Activated naive CD8-positive, alpha-beta T cell treated with anti-CD3 and anti-CD28 coated beads, Interleukin-2, amount 10 ng/mL, durations not matched to agents 7 days and 5 days (primary cell): ENCODE measurements at regions not wholly inside any gene's neighbourhood (a gene's known extent, or its start where the extent isn't known, plus 50 kb on each side); places are given as distances from the start of the nearest gene placed in this dataset. TPM values are rescaled to one million over a fixed set of nuclear protein-coding genes. Genes with fewer than 3 reads are reported as not detected.

Source experiments
- ATAC-seq: fragments of 150-1000 bp; cut with Tn5 transposase; one replicate; pipeline ENCODE4 v1.10.0; 2021; ENCODE audit warnings: low read depth, moderate library complexity
- POLR2A ChIA-PET: fragments of 350-600 bp; sonication (Branson Sonifier 250); formaldehyde crosslinking; loops from one replicate; lab custom pipeline; 2021; ENCODE audit warnings: antibody characterized with exemption; lab: Charles Lee
- DNase-seq: peaks from one replicate; pipeline ENCODE4 v3.0.0; 2021
- H3K27ac Mint-ChIP-seq: one replicate; pipeline ENCODE4 v1.8.0; 2022; ENCODE audit warnings: mild to moderate bottlenecking, mixed read lengths
- H3K27me3 Mint-ChIP-seq: one replicate; pipeline ENCODE4 v1.8.0; 2022; ENCODE audit warnings: mild to moderate bottlenecking, moderate library complexity, mixed read lengths
- H3K36me3 Mint-ChIP-seq: one replicate; pipeline ENCODE4 v1.8.0; 2021; ENCODE audit warnings: mild to moderate bottlenecking, mixed read lengths
- H3K4me1 Mint-ChIP-seq: one replicate; pipeline ENCODE4 v1.8.0; 2021; ENCODE audit warnings: mixed read lengths
- H3K4me3 Mint-ChIP-seq: one replicate; pipeline ENCODE4 v1.8.0; 2022; ENCODE audit warnings: mild to moderate bottlenecking, moderate library complexity, mixed read lengths
- H3K9me3 Mint-ChIP-seq: one replicate; pipeline ENCODE4 v1.8.0; 2021; ENCODE audit warnings: mixed read lengths
- microRNA-seq: library from miRNA; unstranded; fragments of <30 nt; microRNA quantifications from one replicate; pipeline ENCODE4 v1.2.0, GENCODE V29; 2022

- no peak overlapping the region for H3K4me3 Mint-ChIP-seq
- no peaks in the 10 kb centered on the region for H3K4me1 Mint-ChIP-seq
- H3K36me3 Mint-ChIP-seq: no peaks in the 10 kb centered on the region
- ATAC-seq: no peak
- no peak for DNase-seq
- POLR2A ChIA-PET: no interaction called here
- peaks cover 7% of the 10 kb centered on the region for H3K27me3 Mint-ChIP-seq
- peaks cover 2% of the 10 kb centered on the region for H3K9me3 Mint-ChIP-seq
- H3K27ac Mint-ChIP-seq: no peak overlapping the region
Measured at GRCh38 chr10:43006490-43006889, 70.4 kb upstream of the RET start.

DNA sequence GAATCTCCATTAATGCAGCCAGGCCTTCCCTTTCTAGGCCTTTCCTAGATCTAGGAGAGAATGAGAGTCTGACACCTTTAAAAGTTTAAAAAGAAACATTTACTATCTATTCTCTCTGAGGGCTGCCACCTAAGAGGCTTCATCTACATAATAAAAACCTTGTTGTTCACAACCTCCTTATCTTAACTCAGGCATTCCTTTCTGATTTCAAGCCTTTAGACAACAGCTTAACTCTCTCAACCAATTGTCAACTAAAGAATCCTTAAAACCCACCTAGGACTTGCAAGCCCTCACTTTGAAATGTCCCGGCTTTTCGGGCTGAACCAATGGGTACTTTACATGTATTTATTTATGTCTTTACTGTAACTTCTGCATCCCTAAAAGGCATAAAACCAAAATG lies 64.3 kb upstream of the RET start:
- Mint-ChIP-seq H3K27me3 (peaks cover 4% of the 10 kb centered on the region), H3K9me3 (peaks cover 2% of the 10 kb centered on the region), H3K4me3 (no peak overlapping the region), H3K4me1 (peaks cover 3% of the 10 kb centered on the region), H3K36me3 (no peaks in the 10 kb centered on the region), H3K27ac (no peak overlapping the region)
- POLR2A ChIA-PET: no interaction called here
- DNase-seq (no peak), ATAC-seq (no peak)

DNA sequence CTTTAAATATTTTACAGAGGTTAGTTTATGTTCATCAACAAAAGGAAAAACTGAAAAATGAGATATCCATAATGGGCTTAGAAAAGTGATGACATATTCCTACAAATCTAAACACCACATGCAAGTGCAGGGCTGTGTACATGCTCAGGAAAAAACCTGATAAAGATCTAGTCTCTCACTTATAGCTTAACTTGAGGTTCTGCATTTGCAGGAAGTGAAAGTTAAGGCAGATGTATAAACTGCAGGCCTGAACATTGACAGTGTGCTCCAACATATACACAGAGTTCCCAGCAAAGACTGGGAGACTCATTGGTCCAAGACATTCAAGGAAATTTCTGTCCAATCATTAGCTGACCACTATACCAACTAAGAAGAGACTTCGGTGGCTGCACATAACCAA lies 63.8 kb upstream of the RET start:
- Mint-ChIP-seq H3K9me3 (peaks cover 2% of the 10 kb centered on the region), H3K36me3 (no peaks in the 10 kb centered on the region), H3K27ac (no peak overlapping the region), H3K27me3 (peaks cover 4% of the 10 kb centered on the region), H3K4me3 (no peak overlapping the region), H3K4me1 (peaks cover 3% of the 10 kb centered on the region)
- no peak for DNase-seq
- no peak for ATAC-seq
- POLR2A ChIA-PET: no interaction called here

GRCh38 chr10:43024524-43024923 lies 52.3 kb upstream of the RET start:
- DNase-seq (no peak), ATAC-seq (no peak)
- no peak overlapping the region for H3K4me3 Mint-ChIP-seq
- H3K27me3 Mint-ChIP-seq: peaks cover 8% of the 10 kb centered on the region
- no peaks in the 10 kb centered on the region for H3K36me3 Mint-ChIP-seq
- POLR2A ChIA-PET: no interaction called here
- H3K9me3 Mint-ChIP-seq: no peaks in the 10 kb centered on the region
- H3K27ac Mint-ChIP-seq: no peak overlapping the region
- no peaks in the 10 kb centered on the region for H3K4me1 Mint-ChIP-seq

GRCh38 chr10:43024942-43025700 lies 51.7 kb upstream of the RET start:
- H3K9me3 Mint-ChIP-seq: no peaks in the 10 kb centered on the region
- no peaks in the 10 kb centered on the region for H3K4me1 Mint-ChIP-seq
- H3K27me3 Mint-ChIP-seq: peaks cover 10% of the 10 kb centered on the region
- H3K36me3 Mint-ChIP-seq: no peaks in the 10 kb centered on the region
- H3K27ac Mint-ChIP-seq: no peak overlapping the region
- DNase-seq (no peak), ATAC-seq (no peak)
- POLR2A ChIA-PET: no interaction called here
- H3K4me3 Mint-ChIP-seq: no peak overlapping the region

DNA sequence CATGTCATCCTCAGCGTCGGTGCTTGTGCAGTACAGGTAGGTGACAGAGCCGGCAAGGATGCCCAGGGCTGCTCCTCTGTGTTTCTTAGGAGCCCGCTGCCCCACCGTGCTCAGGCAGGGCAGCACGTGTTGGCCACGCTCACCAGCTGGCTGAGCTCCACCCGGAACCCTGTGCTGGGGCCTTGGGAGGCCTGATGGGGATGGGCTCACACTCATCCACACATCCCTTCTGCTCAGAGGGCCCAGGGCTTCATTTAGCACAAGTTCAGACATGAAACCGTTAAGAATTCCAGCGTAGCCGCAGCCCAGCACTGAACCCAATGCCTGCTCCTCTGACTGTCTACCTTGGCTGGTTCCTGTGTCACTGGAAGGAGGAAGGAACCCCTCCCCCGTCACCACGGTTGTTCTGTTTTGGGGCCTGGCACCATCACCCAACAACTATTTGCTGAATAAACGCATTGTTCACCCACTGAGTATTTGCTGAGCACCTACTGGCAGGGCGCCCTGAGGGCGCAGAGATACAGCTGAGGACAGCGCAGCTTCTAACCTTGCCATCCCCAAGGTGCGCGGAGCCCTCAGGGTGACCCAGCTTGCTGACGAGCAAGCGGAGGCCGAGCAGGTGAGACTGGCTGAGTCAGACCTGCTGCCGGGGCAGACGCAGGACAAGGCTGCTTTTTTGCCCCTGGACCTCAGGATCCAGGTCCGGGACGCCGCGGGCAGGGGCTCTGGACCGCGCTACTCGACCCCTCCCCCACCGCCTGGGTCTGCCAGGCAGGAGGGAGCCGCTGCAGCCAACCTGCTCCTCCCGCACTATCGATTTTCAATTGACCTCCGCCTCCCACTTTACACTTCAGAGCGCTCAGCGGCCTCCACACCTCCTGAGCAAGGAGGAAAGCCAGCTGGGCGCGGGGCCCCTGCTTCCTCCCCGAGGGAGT lies 50.6 kb upstream of the RET start:
- H3K36me3 Mint-ChIP-seq: no peaks in the 10 kb centered on the region
- H3K27me3 Mint-ChIP-seq: peaks cover 5% of the 10 kb centered on the region
- no peaks in the 10 kb centered on the region for H3K4me1 Mint-ChIP-seq
- DNase-seq: no peak
- H3K27ac Mint-ChIP-seq: no peak overlapping the region
- POLR2A ChIA-PET: no interaction called here
- H3K9me3 Mint-ChIP-seq: no peaks in the 10 kb centered on the region
- no peak overlapping the region for H3K4me3 Mint-ChIP-seq
- ATAC-seq: no peak

Small RNAs in the stretch of these regions (microRNA-seq; reads per million reads assigned to microRNA genes)
- gene MIR5100: not detected
